ENCODE measurements at regions not wholly inside any gene's neighbourhood (a gene's known extent, or its start where the extent isn't known, plus 50 kb on each side); places are given as distances from the start of the nearest gene placed in this dataset.

GRCh38 chr7:50196719-50197118 is 103.7 kb upstream of the ZPBP start:
- no peaks in the 10 kb centered on the region for H3K27me3 ChIP-seq (ENCODE audit: control insufficient read depth, insufficient read depth, low read length)
- FAIRE-seq = no peak
- no peak for DNase-seq

GRCh38 chr7:50190776-50191175 is 97.7 kb upstream of the ZPBP start:
- Histone ChIP-seq H3K9ac (ENCODE audit: low read length in 3 of 3) (no peak overlapping the region), H3K4me1 (ENCODE audit: control insufficient read depth in 2 of 3, insufficient read depth in 2 of 3, low read depth in 1 of 3, low read length in 3 of 3) (no peaks in the 10 kb centered on the region), H3K27me3 (ENCODE audit: control insufficient read depth, insufficient read depth, low read length) (no peaks in the 10 kb centered on the region), H3K4me3 (ENCODE audit: low read length in 3 of 3) (no peak overlapping the region), H3K36me3 (ENCODE audit: control insufficient read depth in 2 of 3, insufficient read depth in 3 of 3, low read length in 3 of 3) (no peaks in the 10 kb centered on the region), H3K27ac (ENCODE audit: low read depth in 2 of 2, low read length in 2 of 2) (no peak overlapping the region), H3K9me3 (ENCODE audit: control insufficient read depth in 2 of 3, insufficient read depth in 1 of 3, low read length in 3 of 3) (no peaks in the 10 kb centered on the region)
- FAIRE-seq (no peak), DNase-seq (no peak)
- intact Hi-C loops (cut with DNase I) = no loop called here
- no peak for TF ChIP-seq CTCF (IDR thresholded peaks at IDR 0.05; ENCODE audit: borderline replicate concordance, extremely low read depth, insufficient read depth)

More at GRCh38 chr7:50196719-50197118, 103.7 kb upstream of the ZPBP start:
- Histone ChIP-seq H3K4me1 (ENCODE audit: control insufficient read depth in 2 of 3, insufficient read depth in 2 of 3, low read depth in 1 of 3, low read length in 3 of 3) (no peaks in the 10 kb centered on the region), H3K9ac (ENCODE audit: low read length in 3 of 3) (no peak overlapping the region), H3K27ac (ENCODE audit: low read depth in 2 of 2, low read length in 2 of 2) (no peak overlapping the region), H3K36me3 (ENCODE audit: control insufficient read depth in 2 of 3, insufficient read depth in 3 of 3, low read length in 3 of 3) (no peaks in the 10 kb centered on the region), H3K4me3 (ENCODE audit: low read length in 3 of 3) (no peak overlapping the region), H3K9me3 (ENCODE audit: control insufficient read depth in 2 of 3, insufficient read depth in 1 of 3, low read length in 3 of 3) (no peaks in the 10 kb centered on the region)
- intact Hi-C loops (cut with DNase I) = no loop called here
- no peak for TF ChIP-seq CTCF (IDR thresholded peaks at IDR 0.05; ENCODE audit: borderline replicate concordance, extremely low read depth, insufficient read depth)

- Histone ChIP-seq H3K4me3 (ENCODE audit: low read length in 3 of 3) (no peak overlapping the region), H3K27ac (ENCODE audit: low read depth in 2 of 2, low read length in 2 of 2) (no peak overlapping the region), H3K4me1 (ENCODE audit: control insufficient read depth in 2 of 3, insufficient read depth in 2 of 3, low read depth in 1 of 3, low read length in 3 of 3) (no peaks in the 10 kb centered on the region), H3K9me3 (ENCODE audit: control insufficient read depth in 2 of 3, insufficient read depth in 1 of 3, low read length in 3 of 3) (no peaks in the 10 kb centered on the region), H3K36me3 (ENCODE audit: control insufficient read depth in 2 of 3, insufficient read depth in 3 of 3, low read length in 3 of 3) (no peaks in the 10 kb centered on the region), H3K27me3 (ENCODE audit: control insufficient read depth, insufficient read depth, low read length) (no peaks in the 10 kb centered on the region), H3K9ac (ENCODE audit: low read length in 3 of 3) (no peak overlapping the region)
- DNase-seq (no peak), FAIRE-seq (no peak)
- no peak for TF ChIP-seq CTCF (IDR thresholded peaks at IDR 0.05; ENCODE audit: borderline replicate concordance, extremely low read depth, insufficient read depth)
- intact Hi-C loops (cut with DNase I) = no loop called here
These were observed 96.3 kb upstream of the ZPBP start for GRCh38 chr7:50189371-50189770.

GRCh38 chr7:50185951-50186682 is 93.1 kb upstream of the ZPBP start:
- Histone ChIP-seq H3K4me1 (ENCODE audit: control insufficient read depth in 2 of 3, insufficient read depth in 2 of 3, low read depth in 1 of 3, low read length in 3 of 3) (no peaks in the 10 kb centered on the region), H3K36me3 (ENCODE audit: control insufficient read depth in 2 of 3, insufficient read depth in 3 of 3, low read length in 3 of 3) (no peaks in the 10 kb centered on the region), H3K9me3 (ENCODE audit: control insufficient read depth in 2 of 3, insufficient read depth in 1 of 3, low read length in 3 of 3) (no peaks in the 10 kb centered on the region), H3K4me3 (ENCODE audit: low read length in 3 of 3) (no peak overlapping the region), H3K27ac (ENCODE audit: low read depth in 2 of 2, low read length in 2 of 2) (no peak overlapping the region), H3K9ac (ENCODE audit: low read length in 3 of 3) (no peak overlapping the region), H3K27me3 (ENCODE audit: control insufficient read depth, insufficient read depth, low read length) (no peaks in the 10 kb centered on the region)
- TF ChIP-seq CTCF (IDR thresholded peaks at IDR 0.05; ENCODE audit: borderline replicate concordance, extremely low read depth, insufficient read depth) = no peak
- intact Hi-C loops (cut with DNase I) = no loop called here
- FAIRE-seq (no peak), DNase-seq (no peak)

Measured in kidney (tissue), 13 donors.